HEK293 (cell line): ENCODE measurements at regions not wholly inside any gene's neighbourhood (a gene's known extent, or its start where the extent isn't known, plus 50 kb on each side); places are given as distances from the start of the nearest gene placed in this dataset.

Source experiments
- EGR2 ChIP-seq: fragments of 450-650 bp; formaldehyde crosslinking; IDR thresholded peaks from 2 replicates; pipeline ENCODE4 v1.5.1; 2016; ENCODE audit warnings: low read depth, missing biosample characterization, missing genetic modification characterization
- GLI4 ChIP-seq: fragments of 450-650 bp; formaldehyde crosslinking; IDR thresholded peaks from 2 replicates; pipeline ENCODE4 v1.5.1; 2016; ENCODE audit warnings: missing biosample characterization, missing genetic modification characterization
- HOXD13 ChIP-seq: sonication (generic); formaldehyde crosslinking; IDR thresholded peaks from 2 replicates; pipeline ENCODE4 v1.8.0; 2022; ENCODE audit warnings: missing genetic modification reagents, borderline replicate concordance
- IKZF3 ChIP-seq: fragments of 450-650 bp; IDR thresholded peaks from 2 replicates; pipeline ENCODE4 v1.5.0; 2018; ENCODE audit warnings: missing biosample characterization, mild to moderate bottlenecking, missing genetic modification characterization, moderate library complexity
- KLF16 ChIP-seq: fragments of 450-650 bp; formaldehyde crosslinking; IDR thresholded peaks from 2 replicates; pipeline ENCODE4 v1.5.1; 2017; ENCODE audit warnings: missing biosample characterization, missing genetic modification characterization
- SCRT2 ChIP-seq: fragments of 450-650 bp; formaldehyde crosslinking; IDR thresholded peaks from 2 replicates; pipeline ENCODE4 v1.5.1; 2016; ENCODE audit warnings: missing biosample characterization, missing genetic modification characterization
- SP2 ChIP-seq: fragments of 450-650 bp; formaldehyde crosslinking; IDR thresholded peaks from 2 replicates; pipeline ENCODE4 v1.5.1; 2016; ENCODE audit warnings: missing biosample characterization, missing genetic modification characterization
- TCF7L2 ChIP-seq: IDR thresholded peaks from 2 replicates; pipeline ENCODE4 v1.6.1; 2011; ENCODE audit warnings: low read depth, mild to moderate bottlenecking, inconsistent platforms, low read length, moderate library complexity, borderline replicate concordance
- WT1 ChIP-seq: fragments of 450-650 bp; formaldehyde crosslinking; IDR thresholded peaks from 2 replicates; pipeline ENCODE4 v1.5.1; 2016; ENCODE audit warnings: missing biosample characterization, missing genetic modification characterization
- ZFHX2 ChIP-seq: fragments of 450-650 bp; formaldehyde crosslinking; conservative IDR thresholded peaks from 2 replicates; pipeline ENCODE4 v1.5.1; 2016; ENCODE audit warnings: missing biosample characterization, missing genetic modification characterization
- ZFP3 ChIP-seq: fragments of 450-650 bp; formaldehyde crosslinking; IDR thresholded peaks from 2 replicates; pipeline ENCODE4 v1.5.1; 2016; ENCODE audit warnings: low read depth, missing biosample characterization, missing genetic modification characterization
- ZNF138 ChIP-seq: fragments of 450-650 bp; formaldehyde crosslinking; IDR thresholded peaks from 2 replicates; pipeline ENCODE4 v1.5.1; 2016; ENCODE audit warnings: missing biosample characterization, missing genetic modification characterization, borderline replicate concordance
- ZNF148 ChIP-seq: fragments of 450-650 bp; formaldehyde crosslinking; IDR thresholded peaks from 2 replicates; pipeline ENCODE4 v1.5.0; 2017; ENCODE audit warnings: missing biosample characterization, missing genetic modification characterization, borderline replicate concordance
- ZNF175 ChIP-seq: fragments of 450-650 bp; formaldehyde crosslinking; IDR thresholded peaks from 2 replicates; pipeline ENCODE4 v1.5.1; 2016; ENCODE audit warnings: missing biosample characterization, missing genetic modification characterization
- ZNF2 ChIP-seq: fragments of 450-650 bp; formaldehyde crosslinking; IDR thresholded peaks from 2 replicates; pipeline ENCODE4 v1.5.1; 2016; ENCODE audit warnings: missing biosample characterization, missing genetic modification characterization
- ZNF211 ChIP-seq: fragments of 450-650 bp; formaldehyde crosslinking; IDR thresholded peaks from 2 replicates; pipeline ENCODE4 v1.5.1; 2016; ENCODE audit warnings: low read depth, missing biosample characterization, missing genetic modification characterization
- ZNF221 ChIP-seq: fragments of 450-650 bp; formaldehyde crosslinking; IDR thresholded peaks from 2 replicates; pipeline ENCODE4 v1.5.1; 2017; ENCODE audit warnings: missing biosample characterization, missing genetic modification characterization, borderline replicate concordance
- ZNF23 ChIP-seq: fragments of 450-650 bp; formaldehyde crosslinking; IDR thresholded peaks from 2 replicates; pipeline ENCODE4 v1.5.1; 2016; ENCODE audit warnings: missing biosample characterization, missing genetic modification characterization, borderline replicate concordance
- ZNF324 ChIP-seq: fragments of 450-650 bp; formaldehyde crosslinking; IDR thresholded peaks from 2 replicates; pipeline ENCODE4 v1.5.1; 2016; ENCODE audit warnings: missing biosample characterization, missing genetic modification characterization
- ZNF488 ChIP-seq: fragments of 450-650 bp; formaldehyde crosslinking; IDR thresholded peaks from 2 replicates; pipeline ENCODE4 v1.5.1; 2016; ENCODE audit warnings: missing biosample characterization, missing genetic modification characterization
- ZNF514 ChIP-seq: fragments of 450-650 bp; formaldehyde crosslinking; IDR thresholded peaks from 2 replicates; pipeline ENCODE4 v1.5.1; 2016; ENCODE audit warnings: missing biosample characterization, missing genetic modification characterization
- ZNF600 ChIP-seq: fragments of 450-650 bp; formaldehyde crosslinking; IDR thresholded peaks from 2 replicates; pipeline ENCODE4 v1.5.1; 2016; ENCODE audit warnings: missing biosample characterization, missing genetic modification characterization
- ZNF626 ChIP-seq: fragments of 450-650 bp; sonication (Bioruptor Pico); formaldehyde crosslinking; IDR thresholded peaks from 2 replicates; pipeline ENCODE4 v1.5.1; 2018; ENCODE audit warnings: missing biosample characterization, missing genetic modification characterization, inconsistent platforms
- ZNF639 ChIP-seq: fragments of 450-650 bp; formaldehyde crosslinking; IDR thresholded peaks from 2 replicates; pipeline ENCODE4 v1.5.1; 2016; ENCODE audit warnings: missing biosample characterization, missing genetic modification characterization
- ZNF76 ChIP-seq: fragments of 450-650 bp; formaldehyde crosslinking; IDR thresholded peaks from 2 replicates; pipeline ENCODE4; 2016; ENCODE audit warnings: low read depth, missing biosample characterization, missing genetic modification characterization, borderline replicate concordance
- ZNF777 ChIP-seq: fragments of 450-650 bp; formaldehyde crosslinking; IDR thresholded peaks from 2 replicates; pipeline ENCODE4 v1.5.1; 2017; ENCODE audit warnings: missing biosample characterization, missing genetic modification characterization, borderline replicate concordance
- ZNF830 ChIP-seq: fragments of 450-650 bp; IDR thresholded peaks from 2 replicates; pipeline ENCODE4 v1.5.0; 2018; ENCODE audit warnings: missing biosample characterization, missing genetic modification characterization, low read depth, mild to moderate bottlenecking, moderate library complexity
- ZNF837 ChIP-seq: fragments of 450-650 bp; formaldehyde crosslinking; IDR thresholded peaks from 2 replicates; pipeline ENCODE4 v1.5.1; 2016; ENCODE audit warnings: missing biosample characterization, missing genetic modification characterization
- ZSCAN30 ChIP-seq: fragments of 450-650 bp; IDR thresholded peaks from 2 replicates; pipeline ENCODE4 v1.5.1; 2018; ENCODE audit warnings: missing biosample characterization, mild to moderate bottlenecking, missing genetic modification characterization, moderate library complexity
- ZXDB ChIP-seq: fragments of 450-650 bp; formaldehyde crosslinking; IDR thresholded peaks from 2 replicates; pipeline ENCODE4 v1.5.1; 2016; ENCODE audit warnings: missing biosample characterization, missing genetic modification characterization
- TF ChIP-seq, protein P1 (sequence below): fragments of 450-650 bp; formaldehyde crosslinking; IDR thresholded peaks from 2 replicates; pipeline ENCODE4 v1.5.1; 2016; ENCODE audit warnings: missing biosample characterization, missing genetic modification characterization, low read depth
- TF ChIP-seq, protein P2 (sequence below): fragments of 450-650 bp; formaldehyde crosslinking; IDR thresholded peaks from 2 replicates; pipeline ENCODE4 v1.5.1; 2017; ENCODE audit warnings: missing biosample characterization, missing genetic modification characterization

DNA sequence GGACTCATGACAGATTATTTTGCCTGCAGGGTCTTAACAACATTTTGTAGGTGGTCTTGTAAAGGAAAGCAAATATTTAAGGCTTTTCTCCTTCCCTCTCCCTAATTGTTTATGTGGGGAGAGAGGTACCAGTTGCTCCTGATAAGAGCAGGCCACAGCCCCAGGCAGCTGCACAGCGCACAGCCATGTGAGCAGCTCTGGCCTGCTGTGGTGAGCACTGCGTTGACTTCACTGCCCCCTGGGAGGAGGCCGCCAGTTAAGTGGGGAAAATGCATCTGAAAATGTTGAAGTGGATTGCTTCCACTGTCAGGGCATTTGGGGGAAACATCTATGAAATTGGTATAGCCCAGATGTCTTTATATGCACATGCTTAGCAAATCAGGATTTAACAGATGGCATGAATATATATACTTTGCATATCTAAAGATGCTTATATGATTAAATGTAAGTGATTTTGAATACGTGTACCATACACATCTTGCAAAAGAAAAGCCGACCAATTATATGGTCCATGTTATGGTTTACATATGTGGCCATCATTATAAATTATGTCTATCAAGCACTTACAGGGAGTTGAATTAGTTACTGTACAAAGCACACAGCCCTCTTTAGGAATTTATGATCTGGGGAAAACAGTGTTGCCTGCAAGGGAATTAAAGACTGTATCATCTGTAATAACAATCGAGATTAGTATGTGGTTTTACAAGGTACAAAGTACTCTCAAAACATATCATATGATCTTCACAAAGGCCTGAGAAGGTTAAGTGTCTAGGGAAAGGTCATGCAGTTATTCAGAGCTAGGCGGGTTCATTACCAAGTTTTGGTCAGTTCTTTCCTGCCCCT is 132.1 kb downstream of the RHOU start (continued):
- no peak; the same call in 1 of the 2 replicates for TF ChIP-seq ZNF2 (tag by site-specific recombination)
- no peak for TF ChIP-seq SP2 (tag by site-specific recombination)
- no peak for TF ChIP-seq ZNF76
- peak; percentile 23; the same call in 1 of the 2 replicates for TF ChIP-seq TCF7L2
- no peak for TF ChIP-seq KLF16 (tag by site-specific recombination)
- no peak for TF ChIP-seq ZNF837 (tag by site-specific recombination)
- peak; percentile 44 for TF ChIP-seq IKZF3 (tag by site-specific recombination)
- TF ChIP-seq, protein P1, sequence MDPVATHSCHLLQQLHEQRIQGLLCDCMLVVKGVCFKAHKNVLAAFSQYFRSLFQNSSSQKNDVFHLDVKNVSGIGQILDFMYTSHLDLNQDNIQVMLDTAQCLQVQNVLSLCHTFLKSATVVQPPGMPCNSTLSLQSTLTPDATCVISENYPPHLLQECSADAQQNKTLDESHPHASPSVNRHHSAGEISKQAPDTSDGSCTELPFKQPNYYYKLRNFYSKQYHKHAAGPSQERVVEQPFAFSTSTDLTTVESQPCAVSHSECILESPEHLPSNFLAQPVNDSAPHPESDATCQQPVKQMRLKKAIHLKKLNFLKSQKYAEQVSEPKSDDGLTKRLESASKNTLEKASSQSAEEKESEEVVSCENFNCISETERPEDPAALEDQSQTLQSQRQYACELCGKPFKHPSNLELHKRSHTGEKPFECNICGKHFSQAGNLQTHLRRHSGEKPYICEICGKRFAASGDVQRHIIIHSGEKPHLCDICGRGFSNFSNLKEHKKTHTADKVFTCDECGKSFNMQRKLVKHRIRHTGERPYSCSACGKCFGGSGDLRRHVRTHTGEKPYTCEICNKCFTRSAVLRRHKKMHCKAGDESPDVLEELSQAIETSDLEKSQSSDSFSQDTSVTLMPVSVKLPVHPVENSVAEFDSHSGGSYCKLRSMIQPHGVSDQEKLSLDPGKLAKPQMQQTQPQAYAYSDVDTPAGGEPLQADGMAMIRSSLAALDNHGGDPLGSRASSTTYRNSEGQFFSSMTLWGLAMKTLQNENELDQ (tag by site-specific recombination), result no peak
- TF ChIP-seq ZNF488 (tag by site-specific recombination), result no peak
- TF ChIP-seq ZNF23 (tag by site-specific recombination), result no peak
- TF ChIP-seq ZNF324, result no peak
- TF ChIP-seq ZNF221 (tag by site-specific recombination), result no peak
- no peak for TF ChIP-seq ZFHX2 (tag by site-specific recombination)
- no peak for TF ChIP-seq ZNF514 (tag by site-specific recombination)
- no peak for TF ChIP-seq ZNF626 (tag by site-specific recombination)
- TF ChIP-seq GLI4 (tag by site-specific recombination), result no peak
- no peak for TF ChIP-seq HOXD13
- peak; percentile 25; the same call in 1 of the 2 replicates for TF ChIP-seq ZXDB (tag by site-specific recombination)
- TF ChIP-seq ZNF830 (tag by site-specific recombination), result no peak
- peak; percentile 98 for TF ChIP-seq SCRT2
- TF ChIP-seq WT1, result peak; percentile 31
- no peak for TF ChIP-seq EGR2 (tag by site-specific recombination)
- TF ChIP-seq ZNF138 (tag by site-specific recombination), result no peak
- no peak for TF ChIP-seq ZNF175
- TF ChIP-seq ZNF639 (tag by site-specific recombination), result no peak
- no peak for TF ChIP-seq ZNF777 (tag by site-specific recombination)
- TF ChIP-seq ZFP3 (tag by site-specific recombination), result no peak
- no peak for TF ChIP-seq ZNF148
- TF ChIP-seq ZSCAN30, result peak; percentile 91
- TF ChIP-seq ZNF600 (tag by site-specific recombination), result peak; percentile 90
- no peak for TF ChIP-seq ZNF211 (tag by site-specific recombination)
- TF ChIP-seq, protein P2, sequence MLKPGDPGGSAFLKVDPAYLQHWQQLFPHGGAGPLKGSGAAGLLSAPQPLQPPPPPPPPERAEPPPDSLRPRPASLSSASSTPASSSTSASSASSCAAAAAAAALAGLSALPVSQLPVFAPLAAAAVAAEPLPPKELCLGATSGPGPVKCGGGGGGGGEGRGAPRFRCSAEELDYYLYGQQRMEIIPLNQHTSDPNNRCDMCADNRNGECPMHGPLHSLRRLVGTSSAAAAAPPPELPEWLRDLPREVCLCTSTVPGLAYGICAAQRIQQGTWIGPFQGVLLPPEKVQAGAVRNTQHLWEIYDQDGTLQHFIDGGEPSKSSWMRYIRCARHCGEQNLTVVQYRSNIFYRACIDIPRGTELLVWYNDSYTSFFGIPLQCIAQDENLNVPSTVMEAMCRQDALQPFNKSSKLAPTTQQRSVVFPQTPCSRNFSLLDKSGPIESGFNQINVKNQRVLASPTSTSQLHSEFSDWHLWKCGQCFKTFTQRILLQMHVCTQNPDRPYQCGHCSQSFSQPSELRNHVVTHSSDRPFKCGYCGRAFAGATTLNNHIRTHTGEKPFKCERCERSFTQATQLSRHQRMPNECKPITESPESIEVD (tag by site-specific recombination), result peak; percentile 84
